NCI-H2029 (cell line): ENCODE measurements at regions not wholly inside any gene's neighbourhood (a gene's known extent, or its start where the extent isn't known, plus 50 kb on each side); places are given as distances from the start of the nearest gene placed in this dataset.

Experiments used
- DNase-seq: peaks from one replicate; lab custom pipeline; 2025; lab: John Stamatoyannopoulos, UW

GRCh38 chr4:173845580-173845979 is 315.6 kb upstream of the HAND2 start:
- no peak for DNase-seq

GRCh38 chr4:173839865-173840264 is 309.8 kb upstream of the HAND2 start:
- DNase-seq = no peak

- no peak for DNase-seq
Observed at GRCh38 chr4:173837517-173837916, 307.5 kb upstream of the HAND2 start.

GRCh38 chr4:173835903-173836302 is 305.9 kb upstream of the HAND2 start:
- DNase-seq = no peak

GRCh38 chr4:173834151-173834550 is 304.1 kb upstream of the HAND2 start:
- DNase-seq = no peak

- DNase-seq = no peak
Observed at GRCh38 chr4:173829565-173829964, 299.5 kb upstream of the HAND2 start.

GRCh38 chr4:173827707-173828106 is 297.7 kb upstream of the HAND2 start:
- no peak for DNase-seq

GRCh38 chr4:173821876-173822275 is 291.8 kb upstream of the HAND2 start:
- DNase-seq = no peak

- no peak for DNase-seq
Observed at GRCh38 chr4:173821036-173821435, 291.0 kb upstream of the HAND2 start.

- no peak for DNase-seq
Observed at GRCh38 chr4:173807347-173807746, 277.3 kb upstream of the HAND2 start.

- no peak for DNase-seq
Observed at GRCh38 chr4:173805884-173806283, 275.9 kb upstream of the HAND2 start.

- DNase-seq = no peak
Observed at GRCh38 chr4:173802662-173803022, 272.6 kb upstream of the HAND2 start.

GRCh38 chr4:173801876-173802661 is 272.0 kb upstream of the HAND2 start:
- no peak for DNase-seq

GRCh38 chr4:173801361-173801760 is 271.3 kb upstream of the HAND2 start:
- DNase-seq = no peak

GRCh38 chr4:173797296-173797695 is 267.3 kb upstream of the HAND2 start:
- DNase-seq = no peak

- DNase-seq = no peak
Observed at GRCh38 chr4:173794662-173795061, 264.6 kb upstream of the HAND2 start.

- no peak for DNase-seq
Observed at GRCh38 chr4:173793937-173794510, 264.0 kb upstream of the HAND2 start.

- no peak for DNase-seq
Observed at GRCh38 chr4:173782660-173783059, 252.6 kb upstream of the HAND2 start.

- DNase-seq = no peak
Observed at GRCh38 chr4:173777921-173778320, 247.9 kb upstream of the HAND2 start.

GRCh38 chr4:173777421-173777820 is 247.4 kb upstream of the HAND2 start:
- no peak for DNase-seq

GRCh38 chr4:173769568-173769967 is 239.5 kb upstream of the HAND2 start:
- DNase-seq = no peak

- DNase-seq = no peak
Observed at GRCh38 chr4:173767650-173768049, 237.6 kb upstream of the HAND2 start.

- no peak for DNase-seq
Observed at GRCh38 chr4:173766171-173766600, 236.2 kb upstream of the HAND2 start.

GRCh38 chr4:173765751-173766150 is 235.7 kb upstream of the HAND2 start:
- DNase-seq = no peak
